ENCODE measurements at regions not wholly inside any gene's neighbourhood (a gene's known extent, or its start where the extent isn't known, plus 50 kb on each side); places are given as distances from the start of the nearest gene placed in this dataset.

GRCh38 chr6:141163107-141163506 lies 969.6 kb upstream of the GJE1 start:
- Histone ChIP-seq H3K4me2 (ENCODE audit: low read length) (no peak overlapping the region), H3K79me2 (replicated peaks; ENCODE audit: insufficient read depth, low read length) (no peaks in the 10 kb centered on the region), H3K9ac (ENCODE audit: low read length) (no peak overlapping the region), H4K20me1 (ENCODE audit: insufficient read depth) (no peaks in the 10 kb centered on the region), H3K4me3 (ENCODE audit: low read length) (no peak overlapping the region), H3K27ac (ENCODE audit: low read length) (no peak overlapping the region), H3K9me3 (ENCODE audit: low read length) (no peaks in the 10 kb centered on the region), H3K27me3 (ENCODE audit: insufficient read depth, low read depth, low read length) (no peaks in the 10 kb centered on the region), H3K9me2 (ENCODE audit: insufficient read depth, low read length) (no peaks in the 10 kb centered on the region), H3K36me3 (ENCODE audit: insufficient read depth, low read length) (no peaks in the 10 kb centered on the region), H3F3A (ENCODE audit: insufficient read depth, low read length, poor library complexity, severe bottlenecking) (no peaks in the 10 kb centered on the region), H2AFZ (ENCODE audit: low read depth, low read length) (no peak overlapping the region)
- TF ChIP-seq CTCF (IDR thresholded peaks at IDR 0.05; ENCODE audit: poor library complexity, severe bottlenecking), result no peak
- TF ChIP-seq RAD21 (conservative IDR thresholded peaks at IDR 0.05), result no peak
- TF ChIP-seq REST (IDR thresholded peaks at IDR 0.05; ENCODE audit: borderline replicate concordance), result no peak
- no peak for TF ChIP-seq SMC3 (conservative IDR thresholded peaks at IDR 0.05; ENCODE audit: poor library complexity)
- TF ChIP-seq EZH2 (IDR thresholded peaks at IDR 0.05; ENCODE audit: borderline replicate concordance, insufficient read depth, low read length, poor library complexity, severe bottlenecking), result no peak
- TF ChIP-seq POLR2AphosphoS5 (IDR thresholded peaks at IDR 0.05), result no peak
- TF ChIP-seq EP300 (conservative IDR thresholded peaks at IDR 0.05; ENCODE audit: poor library complexity, severe bottlenecking), result no peak
- no peak for TF ChIP-seq MXI1 (conservative IDR thresholded peaks at IDR 0.05; ENCODE audit: poor library complexity, severe bottlenecking)
- no peak for TF ChIP-seq TAF1 (IDR thresholded peaks at IDR 0.05; ENCODE audit: low read depth)

- Histone ChIP-seq H3K27me3 (ENCODE audit: insufficient read depth, low read depth, low read length) (no peaks in the 10 kb centered on the region), H3K27ac (ENCODE audit: low read length) (no peak overlapping the region), H3K79me2 (replicated peaks; ENCODE audit: insufficient read depth, low read length) (no peaks in the 10 kb centered on the region), H3K9me2 (ENCODE audit: insufficient read depth, low read length) (no peaks in the 10 kb centered on the region), H3F3A (ENCODE audit: insufficient read depth, low read length, poor library complexity, severe bottlenecking) (no peaks in the 10 kb centered on the region), H3K9ac (ENCODE audit: low read length) (no peak overlapping the region), H3K36me3 (ENCODE audit: insufficient read depth, low read length) (no peaks in the 10 kb centered on the region), H3K9me3 (ENCODE audit: low read length) (no peaks in the 10 kb centered on the region), H4K20me1 (ENCODE audit: insufficient read depth) (no peaks in the 10 kb centered on the region), H2AFZ (ENCODE audit: low read depth, low read length) (no peak overlapping the region), H3K4me3 (ENCODE audit: low read length) (no peak overlapping the region), H3K4me2 (ENCODE audit: low read length) (no peak overlapping the region)
- TF ChIP-seq CTCF (IDR thresholded peaks at IDR 0.05; ENCODE audit: poor library complexity, severe bottlenecking), result no peak
- TF ChIP-seq REST (IDR thresholded peaks at IDR 0.05; ENCODE audit: borderline replicate concordance), result no peak
- TF ChIP-seq TAF1 (IDR thresholded peaks at IDR 0.05; ENCODE audit: low read depth), result no peak
- no peak for TF ChIP-seq POLR2AphosphoS5 (IDR thresholded peaks at IDR 0.05)
- no peak for TF ChIP-seq RAD21 (conservative IDR thresholded peaks at IDR 0.05)
- no peak for TF ChIP-seq MXI1 (conservative IDR thresholded peaks at IDR 0.05; ENCODE audit: poor library complexity, severe bottlenecking)
- TF ChIP-seq SMC3 (conservative IDR thresholded peaks at IDR 0.05; ENCODE audit: poor library complexity), result no peak
- TF ChIP-seq EZH2 (IDR thresholded peaks at IDR 0.05; ENCODE audit: borderline replicate concordance, insufficient read depth, low read length, poor library complexity, severe bottlenecking), result no peak
- TF ChIP-seq EP300 (conservative IDR thresholded peaks at IDR 0.05; ENCODE audit: poor library complexity, severe bottlenecking), result no peak
These were observed 974.0 kb upstream of the GJE1 start for GRCh38 chr6:141158740-141159139.

Measured in neural cell (in vitro differentiated cells).